AG04450 (cell line): ENCODE measurements at regions not wholly inside any gene's neighbourhood (a gene's known extent, or its start where the extent isn't known, plus 50 kb on each side); places are given as distances from the start of the nearest gene placed in this dataset.

Experiments used
- CTCF ChIA-PET: fragments of 300-600, 350-600 bp; formaldehyde crosslinking; extraction: SDS; loops from one replicate; lab custom pipeline; 2022; ENCODE audit warnings: antibody characterized with exemption, inconsistent platforms; lab: Charles Lee
- POLR2A ChIA-PET: fragments of 350-600 bp; formaldehyde crosslinking; extraction: SDS; loops from one replicate; lab custom pipeline; 2021; ENCODE audit warnings: antibody characterized with exemption, inconsistent platforms; lab: Yijun Ruan, JAX
- DNase-seq: peaks from one replicate; pipeline ENCODE4 v3.0.0-alpha.2; 2011; ENCODE audit warnings: low read depth, low spot score
- H3K27ac ChIP-seq: one replicate; pipeline ENCODE4 v1.5.1; 2012; ENCODE audit warnings: low read depth, low read length, control low read depth
- H3K27me3 ChIP-seq: one replicate; pipeline ENCODE4 v1.6.0; 2012; ENCODE audit warnings: low read length; ENCODE audit not compliant: control insufficient read depth, insufficient read depth
- H3K4me3 ChIP-seq: 2 replicates; pipeline ENCODE4 v1.5.1; 2011; ENCODE audit warnings: mild to moderate bottlenecking, low read depth, low read length, control low read depth
- H3K9me3 ChIP-seq: 2 replicates; pipeline ENCODE4 v1.5.1; 2012; ENCODE audit warnings: low read length; ENCODE audit not compliant: control insufficient read depth, insufficient read depth
- CTCF ChIP-seq: IDR thresholded peaks from 2 replicates; pipeline ENCODE4 v1.5.1; 2011; ENCODE audit warnings: low read depth, low read length, control low read depth, inconsistent platforms

GRCh38 chr17:54256401-54256929 lies 433.7 kb downstream of the KIF2B start:
- TF ChIP-seq CTCF, result no peak
- CTCF ChIA-PET, result no interaction called here
- POLR2A ChIA-PET, result no interaction called here
- Histone ChIP-seq H3K9me3 (peaks cover 18% of the 10 kb centered on the region), H3K4me3 (no peak overlapping the region), H3K27ac (no peak overlapping the region), H3K27me3 (no peaks in the 10 kb centered on the region)
- DNase-seq, result no peak

GRCh38 chr17:54257440-54257839 lies 434.7 kb downstream of the KIF2B start:
- H3K9me3 ChIP-seq, result peaks cover 20% of the 10 kb centered on the region
- DNase-seq, result no peak
- no peak overlapping the region for H3K4me3 ChIP-seq
- no peaks in the 10 kb centered on the region for H3K27me3 ChIP-seq
- ChIA-PET POLR2A (no interaction called here), CTCF (no interaction called here)
- no peak overlapping the region for H3K27ac ChIP-seq
- TF ChIP-seq CTCF, result no peak

GRCh38 chr17:54259476-54259875 lies 436.7 kb downstream of the KIF2B start:
- no peak for DNase-seq
- ChIA-PET POLR2A (no interaction called here), CTCF (no interaction called here)
- H3K4me3 ChIP-seq, result no peak overlapping the region
- peaks cover 6% of the 10 kb centered on the region; the same call in 1 of the 2 replicates for H3K9me3 ChIP-seq
- TF ChIP-seq CTCF, result no peak
- H3K27me3 ChIP-seq, result no peaks in the 10 kb centered on the region
- no peak overlapping the region for H3K27ac ChIP-seq

GRCh38 chr17:54261465-54261864 lies 438.7 kb downstream of the KIF2B start:
- TF ChIP-seq CTCF, result no peak
- Histone ChIP-seq H3K9me3 (peaks cover 6% of the 10 kb centered on the region; the same call in 1 of the 2 replicates), H3K4me3 (no peak overlapping the region), H3K27ac (no peak overlapping the region), H3K27me3 (no peaks in the 10 kb centered on the region)
- DNase-seq, result no peak
- ChIA-PET CTCF (no interaction called here), POLR2A (no interaction called here)

- no peak for DNase-seq
- ChIA-PET CTCF (no interaction called here), POLR2A (no interaction called here)
- no peak for TF ChIP-seq CTCF
- Histone ChIP-seq H3K27me3 (no peaks in the 10 kb centered on the region), H3K9me3 (peaks cover 6% of the 10 kb centered on the region; the same call in 1 of the 2 replicates), H3K27ac (no peak overlapping the region), H3K4me3 (no peak overlapping the region)
Observed at GRCh38 chr17:54269881-54270280, 447.2 kb downstream of the KIF2B start.
